GM12878 (cell line): ENCODE measurements at regions not wholly inside any gene's neighbourhood (a gene's known extent, or its start where the extent isn't known, plus 50 kb on each side); places are given as distances from the start of the nearest gene placed in this dataset.

ENCODE experiments used
- ATAC-seq: fragments of 200-7000 bp; cut with Tn5 transposase; 3 replicates; pipeline ENCODE4 v1.9.1; 2020; ENCODE audit warnings: mild to moderate bottlenecking, moderate library complexity
- BruUV-seq: library from RNA; stranded (reverse); fragments of 400-500 nt; replicated peaks from 2 replicates; lab custom pipeline; 2021; lab: Mats Ljungman, UMichigan
- CTCF ChIA-PET: fragments of 300-600 bp; sonication (Branson Sonifier 250); formaldehyde crosslinking; extraction: SDS; loops from one replicate; lab custom pipeline; 2021; ENCODE audit warnings: inconsistent platforms; lab: Yijun Ruan, JAX
- POLR2A ChIA-PET: fragments of 350-600 bp; formaldehyde crosslinking; extraction: SDS; loops from one replicate; lab custom pipeline; 2021; ENCODE audit warnings: inconsistent platforms; lab: Charles Lee
- RAD21 ChIA-PET: fragments of 300-600 bp; sonication (Branson Sonifier 250); formaldehyde crosslinking; loops from one replicate; lab custom pipeline; 2023; ENCODE audit warnings: antibody characterized with exemption; ENCODE audit not compliant: unreplicated experiment; lab: Charles Lee
- SMC1A ChIA-PET: fragments of 300-600 bp; sonication (Branson Sonifier 250); formaldehyde crosslinking; loops from one replicate; lab custom pipeline; 2023; ENCODE audit not compliant: unreplicated experiment, uncharacterized antibody; lab: Charles Lee
- DNase-seq: peaks from one replicate; pipeline ENCODE4 v3.0.0-alpha.2; 2011; ENCODE audit warnings: low read depth, low spot score
- FAIRE-seq: peaks from 3 replicates; lab custom pipeline; 2011; peaks lifted over from hg19 to GRCh38; lab: Jason Lieb, UNC
- H2AFZ ChIP-seq: 2 replicates; pipeline ENCODE4 v1.6.0; 2011; ENCODE audit warnings: low read depth, low read length, control low read depth; ENCODE audit not compliant: control insufficient read depth
- H3K27ac ChIP-seq: 2 replicates; pipeline ENCODE4 v1.5.1; 2011; ENCODE audit warnings: control low read depth; ENCODE audit not compliant: control insufficient read depth, insufficient read depth
- H3K27me3 ChIP-seq, 2 experiments: replicated peaks in 1 of 2; 2 replicates each; pipeline versions ENCODE4 v1.6.0 to v1.6.1; 2011; ENCODE audit warnings: low read length in 1 of 2; ENCODE audit not compliant: control insufficient read depth in 2 of 2, insufficient read depth in 2 of 2
- H3K36me3 ChIP-seq, 2 experiments: 2 replicates each; pipeline ENCODE4 v1.5.1; 2011; ENCODE audit warnings: low read length in 1 of 2; ENCODE audit not compliant: control insufficient read depth in 2 of 2, insufficient read depth in 2 of 2
- H3K4me1 ChIP-seq: 2 replicates; pipeline ENCODE4 v1.6.1; 2011; ENCODE audit warnings: mild to moderate bottlenecking, low read length, moderate library complexity, mixed read lengths; ENCODE audit not compliant: control insufficient read depth, insufficient read depth
- H3K4me2 ChIP-seq: 2 replicates; pipeline ENCODE4 v1.6.0; 2011; ENCODE audit warnings: control low read depth; ENCODE audit not compliant: control insufficient read depth, insufficient read depth
- H3K4me3 ChIP-seq: fragments of 200-600 bp; sonication (generic); 2 replicates; pipeline ENCODE4 v1.5.1; 2016
- H3K79me2 ChIP-seq: 2 replicates; pipeline ENCODE4 v1.6.0; 2011; ENCODE audit warnings: low read length; ENCODE audit not compliant: control insufficient read depth, insufficient read depth
- H3K9ac ChIP-seq: 2 replicates; pipeline ENCODE4 v1.8.0; 2011; ENCODE audit warnings: low read length, control low read depth, mixed read lengths; ENCODE audit not compliant: control insufficient read depth, insufficient read depth
- H3K9me3 ChIP-seq: replicated peaks from 3 replicates; pipeline ENCODE4 v1.5.1; 2011; ENCODE audit warnings: mild to moderate bottlenecking, low read length; ENCODE audit not compliant: control insufficient read depth, insufficient read depth
- H4K20me1 ChIP-seq: 2 replicates; pipeline ENCODE4 v1.6.0; 2011; ENCODE audit not compliant: control insufficient read depth, insufficient read depth
- CHD2 ChIP-seq: IDR thresholded peaks from 2 replicates; pipeline ENCODE4 v1.6.1; 2011; ENCODE audit warnings: low read depth, low read length, improper control_type of control experiment, borderline replicate concordance
- CREM ChIP-seq: IDR thresholded peaks from 2 replicates; pipeline ENCODE4 v1.6.1; 2014; ENCODE audit warnings: antibody characterized with exemption, low read depth
- EED ChIP-seq: sonication (generic); IDR thresholded peaks from 2 replicates; pipeline ENCODE4 v1.6.1; 2016; ENCODE audit warnings: antibody characterized with exemption, low read depth
- IRF4 ChIP-seq: IDR thresholded peaks from 2 replicates; pipeline ENCODE4 v1.6.1; 2011; ENCODE audit warnings: low read depth, low read length
- MEF2A ChIP-seq: IDR thresholded peaks from 2 replicates; pipeline ENCODE4 v1.6.1; 2011; ENCODE audit warnings: low read depth, mild to moderate bottlenecking, low read length, moderate library complexity; ENCODE audit not compliant: insufficient read depth
- NFIC ChIP-seq: IDR thresholded peaks from 2 replicates; pipeline ENCODE4 v1.6.1; 2012; ENCODE audit warnings: low read depth, mild to moderate bottlenecking, inconsistent platforms, low read length, moderate library complexity
- NFYA ChIP-seq: IDR thresholded peaks from 2 replicates; pipeline ENCODE4 v1.6.1; 2011; ENCODE audit warnings: low read depth, mild to moderate bottlenecking, low read length, improper control_type of control experiment, borderline replicate concordance
- NRF1 ChIP-seq: conservative IDR thresholded peaks from 2 replicates; pipeline ENCODE4 v1.6.1; 2011; ENCODE audit warnings: mild to moderate bottlenecking, low read depth, low read length, improper control_type of control experiment
- SIN3A ChIP-seq: IDR thresholded peaks from 2 replicates; pipeline ENCODE4 v1.6.1; 2012; ENCODE audit warnings: low read depth, low read length, improper control_type of control experiment
- TAF1 ChIP-seq: IDR thresholded peaks from 2 replicates; pipeline ENCODE4 v1.6.1; 2011; ENCODE audit warnings: mild to moderate bottlenecking, low read depth, low read length, borderline replicate concordance
- ZBTB11 ChIP-seq: fragments of 450-650 bp; formaldehyde crosslinking; IDR thresholded peaks from 2 replicates; pipeline ENCODE4 v1.5.0; 2022; ENCODE audit warnings: mild to moderate bottlenecking, missing genetic modification characterization
- whole genome bisulfite sequencing: methylation state at CpG from one replicate; pipeline ENCODE4 v1.1.6; 2016; ENCODE audit warnings: low lambda C conversion rate; ENCODE audit not compliant: insufficient replicate concordance, insufficient coverage; ENCODE audit errors: missing lambda C conversion rate; 5-methylcytosine and 5-hydroxymethylcytosine counted together
- in situ Hi-C: fragments of 300-500 bp; cut with MboI; formaldehyde crosslinking; loops from 9 replicates; pipeline ENCODE4 v1.14.3; 2018; ENCODE audit warnings: mixed read lengths
- intact Hi-C: fragments of 100-400 bp; cut with micrococcal nuclease; formaldehyde crosslinking; loops from one replicate; pipeline ENCODE4 v1.14.2; 2022; ENCODE audit not compliant: unreplicated experiment
- TF ChIP-seq, protein P1 (sequence below): fragments of 450-650 bp; conservative IDR thresholded peaks from 2 replicates; pipeline ENCODE4 v1.6.1; 2017; ENCODE audit warnings: mild to moderate bottlenecking, moderate library complexity

GRCh38 chr18:64238076-64238475, 89.2 kb upstream of the LINC00305 start:
- CTCF ChIA-PET = interaction anchor here (1.0 kb wide), 1 partner anchor 46 kb away, joined by 3 read pairs; no protein-coding TSS in a partner anchor

More at GRCh38 chr18:64238076-64238475, 89.2 kb upstream of the LINC00305 start:
- Histone ChIP-seq H2AFZ (no peak overlapping the region), H3K27me3 (no peaks in the 10 kb centered on the region), H3K9ac (no peak overlapping the region), H3K9me3 (no peaks in the 10 kb centered on the region), H3K4me1 (no peaks in the 10 kb centered on the region), H4K20me1 (no peaks in the 10 kb centered on the region), H3K27ac (no peak overlapping the region), H3K36me3 (no peaks in the 10 kb centered on the region), H3K4me3 (no peak overlapping the region), H3K4me2 (no peak overlapping the region), H3K79me2 (no peaks in the 10 kb centered on the region)
- SMC1A ChIA-PET = interaction anchor here (0.6 to 1.1 kb wide), 2 partner anchors 13 to 83 kb away, joined by 3 read pairs; no protein-coding TSS in a partner anchor
- DNase-seq (no peak), ATAC-seq (no peak), FAIRE-seq (no peak)
- intact Hi-C loops = no loop called here
- no TSS peak for BruUV-seq
- TF ChIP-seq TAF1 (no peak), SIN3A (no peak), NFIC (no peak), EED (no peak), MEF2A (no peak), NRF1 (no peak), CREM (no peak), NFYA (no peak), CHD2 (no peak), IRF4 (no peak), ZBTB11 (CRISPR knock-in tag) (no peak)
- TF ChIP-seq, protein P1, sequence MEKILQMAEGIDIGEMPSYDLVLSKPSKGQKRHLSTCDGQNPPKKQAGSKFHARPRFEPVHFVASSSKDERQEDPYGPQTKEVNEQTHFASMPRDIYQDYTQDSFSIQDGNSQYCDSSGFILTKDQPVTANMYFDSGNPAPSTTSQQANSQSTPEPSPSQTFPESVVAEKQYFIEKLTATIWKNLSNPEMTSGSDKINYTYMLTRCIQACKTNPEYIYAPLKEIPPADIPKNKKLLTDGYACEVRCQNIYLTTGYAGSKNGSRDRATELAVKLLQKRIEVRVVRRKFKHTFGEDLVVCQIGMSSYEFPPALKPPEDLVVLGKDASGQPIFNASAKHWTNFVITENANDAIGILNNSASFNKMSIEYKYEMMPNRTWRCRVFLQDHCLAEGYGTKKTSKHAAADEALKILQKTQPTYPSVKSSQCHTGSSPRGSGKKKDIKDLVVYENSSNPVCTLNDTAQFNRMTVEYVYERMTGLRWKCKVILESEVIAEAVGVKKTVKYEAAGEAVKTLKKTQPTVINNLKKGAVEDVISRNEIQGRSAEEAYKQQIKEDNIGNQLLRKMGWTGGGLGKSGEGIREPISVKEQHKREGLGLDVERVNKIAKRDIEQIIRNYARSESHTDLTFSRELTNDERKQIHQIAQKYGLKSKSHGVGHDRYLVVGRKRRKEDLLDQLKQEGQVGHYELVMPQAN = no peak
- in situ Hi-C loops = no loop called here
- WGBS = 31% methylated on average over 2 of the region's 2 CpGs
- RAD21 ChIA-PET = no interaction called here
- POLR2A ChIA-PET = no interaction called here
